ENCODE measurements at regions not wholly inside any gene's neighbourhood (a gene's known extent, or its start where the extent isn't known, plus 50 kb on each side); places are given as distances from the start of the nearest gene placed in this dataset.
A peak's percentile ranks its signal among the peaks of the same experiment; 100 is the strongest.

DNA sequence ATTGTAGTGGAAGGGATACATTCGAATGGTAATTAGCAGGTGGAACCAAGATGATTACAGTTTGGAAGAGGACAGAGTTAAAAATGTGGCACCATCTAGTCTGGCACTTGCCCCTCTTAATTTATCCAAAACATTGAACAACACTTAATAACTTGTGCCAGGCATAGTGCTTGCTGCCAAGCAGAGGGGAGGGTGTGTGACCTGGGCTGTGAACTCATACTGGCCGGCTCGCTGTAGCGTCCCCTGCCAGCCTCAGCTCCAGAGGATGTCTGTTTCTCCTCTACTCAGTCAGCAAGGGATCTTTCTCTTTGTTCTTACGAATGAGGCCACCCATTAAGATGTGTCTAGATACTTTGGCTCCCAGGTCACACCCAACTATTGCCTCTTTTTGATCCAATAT lies 179.4 kb upstream of the INHBA start:
- no peak for DNase-seq
- Histone ChIP-seq H3K4me1 (peaks cover 15 to 72% (median 45%) of the 10 kb centered on the region in 6 donors), H3K36me3 (no peaks in the 10 kb centered on the region), H3K4me3 (peak overlapping the region in 1 of 8 donors; percentile 52), H3K27me3 (replicated peaks in 1 of 7) (no peaks in the 10 kb centered on the region), H3K27ac (peak overlapping the region in 7 of 8 donors; percentile 71 to 84 (median 80)), H3K9me3 (no peaks in the 10 kb centered on the region)
- WGBS, 5 donors = 66 to 73% (median 71%) methylated on average over 5 of the region's 5 CpGs
- TF ChIP-seq, protein P1, sequence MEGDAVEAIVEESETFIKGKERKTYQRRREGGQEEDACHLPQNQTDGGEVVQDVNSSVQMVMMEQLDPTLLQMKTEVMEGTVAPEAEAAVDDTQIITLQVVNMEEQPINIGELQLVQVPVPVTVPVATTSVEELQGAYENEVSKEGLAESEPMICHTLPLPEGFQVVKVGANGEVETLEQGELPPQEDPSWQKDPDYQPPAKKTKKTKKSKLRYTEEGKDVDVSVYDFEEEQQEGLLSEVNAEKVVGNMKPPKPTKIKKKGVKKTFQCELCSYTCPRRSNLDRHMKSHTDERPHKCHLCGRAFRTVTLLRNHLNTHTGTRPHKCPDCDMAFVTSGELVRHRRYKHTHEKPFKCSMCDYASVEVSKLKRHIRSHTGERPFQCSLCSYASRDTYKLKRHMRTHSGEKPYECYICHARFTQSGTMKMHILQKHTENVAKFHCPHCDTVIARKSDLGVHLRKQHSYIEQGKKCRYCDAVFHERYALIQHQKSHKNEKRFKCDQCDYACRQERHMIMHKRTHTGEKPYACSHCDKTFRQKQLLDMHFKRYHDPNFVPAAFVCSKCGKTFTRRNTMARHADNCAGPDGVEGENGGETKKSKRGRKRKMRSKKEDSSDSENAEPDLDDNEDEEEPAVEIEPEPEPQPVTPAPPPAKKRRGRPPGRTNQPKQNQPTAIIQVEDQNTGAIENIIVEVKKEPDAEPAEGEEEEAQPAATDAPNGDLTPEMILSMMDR (IDR thresholded peaks at IDR 0.05 in 8 of 11, conservative IDR thresholded peaks at IDR 0.05 in 3 of 11) = no peak
- TF ChIP-seq POLR2A (IDR thresholded peaks at IDR 0.05) (no peak), POLR2AphosphoS5 (IDR thresholded peaks at IDR 0.05) (no peak)
- intact Hi-C loops (cut with DNase I; ENCODE audit: low total_unique reads) = no loop called here

DNA sequence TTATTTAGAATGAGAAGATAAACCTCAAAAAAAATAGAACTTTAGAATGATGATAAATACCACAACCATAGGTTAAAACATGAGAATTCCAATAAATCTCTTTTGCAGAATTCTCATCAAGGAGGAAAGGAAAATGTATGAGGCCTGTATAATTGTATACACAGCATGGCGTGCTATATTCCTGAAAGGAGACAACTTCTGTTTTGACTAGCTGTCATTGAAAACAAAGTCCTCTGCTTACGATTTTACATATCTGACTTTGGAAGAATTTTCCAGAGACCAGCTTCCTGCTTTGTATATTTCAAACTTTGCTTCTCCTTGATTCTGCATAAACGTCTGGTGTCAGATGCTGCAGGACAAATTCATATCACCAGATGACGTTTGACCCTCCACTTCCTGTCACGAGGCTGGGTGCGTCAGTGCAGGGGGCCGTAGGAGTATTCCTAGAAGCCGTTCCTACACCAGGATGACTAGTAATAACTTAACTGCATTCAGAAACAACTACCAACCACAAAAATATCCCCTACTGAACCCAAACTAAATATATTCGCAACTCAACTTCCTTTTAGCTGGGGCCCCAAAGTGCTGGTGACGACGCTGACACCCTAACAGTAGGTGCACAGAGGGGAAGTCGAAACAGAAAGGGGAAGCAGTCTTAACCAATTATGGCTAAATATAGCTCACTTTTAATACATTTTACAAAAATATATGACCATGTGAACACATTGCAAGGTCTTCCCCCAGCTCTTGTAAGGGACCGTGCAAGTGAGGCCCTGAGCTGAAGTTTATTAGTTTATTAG lies 178.6 kb upstream of the INHBA start:
- WGBS, 5 donors = 9 to 31% (median 15%) methylated on average over 13 of the region's 13 CpGs
- H3K4me3 ChIP-seq = peak overlapping the region in 2 of 8 donors; percentile 7 to 52

DNA sequence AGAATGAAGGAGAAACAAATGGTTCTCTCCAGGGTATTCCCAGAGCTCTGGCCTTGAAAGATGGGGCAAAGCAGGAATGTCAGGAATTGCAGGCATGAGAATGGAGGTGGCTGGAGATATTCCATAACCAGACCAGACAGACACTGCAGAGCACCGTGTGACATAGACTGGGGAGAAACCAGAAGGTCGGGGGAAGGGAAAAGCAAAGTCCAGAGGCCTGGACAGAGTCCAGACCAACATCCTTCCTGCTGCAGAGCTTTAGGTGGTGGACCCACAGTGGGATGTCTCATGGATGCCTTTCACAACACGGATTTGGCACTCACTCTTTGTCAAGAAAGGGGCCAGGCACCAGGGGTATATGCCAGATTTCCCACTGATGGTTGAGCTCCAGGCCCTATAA lies 177.2 kb upstream of the INHBA start:
- Histone ChIP-seq H3K4me1 (peaks cover 11 to 52% (median 31%) of the 10 kb centered on the region in 6 donors), H3K27me3 (replicated peaks in 1 of 7) (no peaks in the 10 kb centered on the region), H3K27ac (no peak overlapping the region), H3K36me3 (no peaks in the 10 kb centered on the region), H3K4me3 (no peak overlapping the region), H3K9me3 (no peaks in the 10 kb centered on the region)
- no peak for DNase-seq
- WGBS, 5 donors = 25 to 54% (median 45%) methylated on average over 3 of the region's 3 CpGs
- intact Hi-C loops (cut with DNase I; ENCODE audit: low total_unique reads) = no loop called here
- TF ChIP-seq, protein P1 (IDR thresholded peaks at IDR 0.05 in 8 of 11, conservative IDR thresholded peaks at IDR 0.05 in 3 of 11) = no peak
- TF ChIP-seq POLR2A (IDR thresholded peaks at IDR 0.05) (no peak), POLR2AphosphoS5 (IDR thresholded peaks at IDR 0.05) (no peak)

More for the DNA sequence above, 178.6 kb upstream of the INHBA start:
- peak; percentile 93 for DNase-seq
- H3K27ac ChIP-seq = peak overlapping the region; percentile 6 to 84 (median 79)
- H3K4me1 ChIP-seq = peaks cover 11 to 65% (median 38%) of the 10 kb centered on the region in 6 donors
- H3K9me3 ChIP-seq = no peaks in the 10 kb centered on the region
- no peaks in the 10 kb centered on the region for H3K36me3 ChIP-seq
- intact Hi-C loops (cut with DNase I; ENCODE audit: low total_unique reads) = no loop called here
- TF ChIP-seq, protein P1 (IDR thresholded peaks at IDR 0.05 in 8 of 11, conservative IDR thresholded peaks at IDR 0.05 in 3 of 11) = no peak
- peak in 1 of 3 donors; percentile 74 for TF ChIP-seq POLR2AphosphoS5 (IDR thresholded peaks at IDR 0.05)
- H3K27me3 ChIP-seq (replicated peaks in 1 of 7) = no peaks in the 10 kb centered on the region

DNA sequence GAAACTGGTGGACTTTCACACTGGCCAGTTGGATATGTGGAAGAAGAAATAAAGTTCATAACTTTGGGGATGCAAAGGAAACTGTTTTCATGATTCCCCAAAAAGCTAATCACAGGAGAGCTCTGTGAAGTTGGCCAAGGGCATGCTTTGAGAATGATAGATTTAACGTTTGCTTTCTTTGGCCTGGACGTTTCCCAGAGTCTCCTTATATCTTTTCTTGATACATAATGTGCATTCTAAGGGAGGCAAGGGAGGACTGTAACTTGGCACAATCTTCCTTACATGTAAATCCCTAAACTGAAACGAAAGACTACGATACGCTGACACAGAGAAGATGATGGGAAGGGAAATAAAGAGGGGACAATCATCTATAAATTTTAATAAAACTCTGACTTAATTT lies 176.5 kb upstream of the INHBA start:
- WGBS, 5 donors = 88 to 96% (median 90%) methylated on average over 5 of the region's 5 CpGs
- DNase-seq = no peak

More for the DNA sequence above, 176.5 kb upstream of the INHBA start:
- intact Hi-C loops (cut with DNase I; ENCODE audit: low total_unique reads) = no loop called here
- Histone ChIP-seq H3K36me3 (no peaks in the 10 kb centered on the region), H3K9me3 (no peaks in the 10 kb centered on the region), H3K27me3 (replicated peaks in 1 of 7) (no peaks in the 10 kb centered on the region), H3K4me1 (peaks cover 11 to 46% (median 32%) of the 10 kb centered on the region in 6 donors), H3K4me3 (no peak overlapping the region), H3K27ac (no peak overlapping the region)
- no peak for TF ChIP-seq POLR2AphosphoS5 (IDR thresholded peaks at IDR 0.05)
- TF ChIP-seq, protein P1 (IDR thresholded peaks at IDR 0.05 in 8 of 11, conservative IDR thresholded peaks at IDR 0.05 in 3 of 11) = no peak
- no peak for TF ChIP-seq POLR2A (IDR thresholded peaks at IDR 0.05)

Data from spleen (tissue), 11 donors.